Omental fat pad (tissue), 3 donors: ENCODE measurements at regions not wholly inside any gene's neighbourhood (a gene's known extent, or its start where the extent isn't known, plus 50 kb on each side); places are given as distances from the start of the nearest gene placed in this dataset.
"Not testable (repeated sequence)": the region's sequence is repeated elsewhere in the genome, so short reads cannot be mapped to it uniquely, and the experiment has no call there.

Experiments used
- ATAC-seq: fragments of 150-250 bp; one replicate; pipeline ENCODE4 v1.9.1; 2016; ENCODE audit warnings: mild to moderate bottlenecking, moderate library complexity; ENCODE audit not compliant: low FRiP score
- DNase-seq: peaks from one replicate; pipeline ENCODE4 v3.0.0-alpha.2; 2019; ENCODE audit warnings: low spot score
- CTCF ChIP-seq, 3 donors: fragments of 450-650 bp; IDR thresholded peaks; one replicate each; pipeline ENCODE4 v1.5.1; 2016 to 2017; ENCODE audit warnings: antibody characterized with exemption in 3 of 3, mild to moderate bottlenecking in 3 of 3, moderate library complexity in 2 of 3

DNA sequence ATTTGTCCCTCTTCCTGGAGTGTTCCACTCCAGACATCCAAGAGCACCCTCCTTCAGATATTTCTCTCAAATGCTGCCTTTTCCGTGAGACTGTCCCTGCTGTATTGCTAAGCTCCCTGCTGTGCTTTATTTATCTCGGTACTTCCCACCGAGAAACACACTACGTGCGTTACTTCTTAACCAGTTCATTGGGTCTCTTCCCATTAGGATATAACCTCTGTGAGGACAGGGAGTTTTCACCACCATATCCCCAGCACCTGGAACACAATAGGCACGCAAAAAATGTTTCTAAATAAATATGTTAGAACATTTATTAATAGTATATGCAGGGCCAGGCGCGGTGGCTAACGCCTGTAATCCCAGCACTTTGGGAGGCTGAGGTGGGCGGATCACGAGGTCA lies 308.7 kb upstream of the IL12A start:
- DNase-seq, result no peak
- TF ChIP-seq CTCF (IDR thresholded peaks at IDR 0.05), result no peak
- ATAC-seq, result no peak

DNA sequence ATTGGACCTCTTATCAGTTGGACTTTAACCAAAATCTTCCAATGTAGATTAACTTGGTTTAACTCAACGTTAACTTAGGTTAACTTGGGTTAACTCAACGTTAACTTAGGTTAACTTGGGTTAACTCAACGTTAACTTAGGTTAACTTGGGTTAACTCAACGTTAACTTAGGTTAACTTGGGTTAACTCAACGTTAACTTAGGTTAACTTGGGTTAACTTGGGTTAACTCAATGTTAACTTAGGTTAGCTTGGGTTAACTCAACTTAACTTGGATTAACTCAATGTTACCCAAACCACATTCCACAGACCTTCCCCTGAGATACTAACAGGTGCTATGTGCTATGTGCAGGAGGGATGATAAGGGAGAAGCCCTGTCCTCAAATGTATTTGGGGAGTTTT lies 306.9 kb upstream of the IL12A start:
- not testable (repeated sequence) for ATAC-seq, DNase-seq

DNA sequence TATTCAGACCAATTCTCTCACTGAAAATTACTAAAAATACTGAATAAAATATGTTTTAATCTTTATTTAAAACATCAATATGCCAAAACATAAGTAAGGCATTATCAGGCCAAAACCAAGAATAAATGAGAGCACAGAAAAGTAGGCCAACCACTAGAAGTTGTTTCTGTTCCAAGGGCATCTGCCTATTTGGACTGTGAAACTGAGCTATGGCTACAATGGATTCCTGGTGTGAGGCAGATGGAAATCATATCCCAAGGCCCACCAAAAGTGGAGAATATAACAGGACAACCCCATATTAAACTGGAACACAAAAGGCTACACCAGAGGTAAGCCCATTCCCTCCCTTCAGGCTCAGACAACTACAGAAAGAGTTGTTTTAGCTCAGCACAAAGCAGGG lies 302.8 kb upstream of the IL12A start:
- TF ChIP-seq CTCF (IDR thresholded peaks at IDR 0.05), result no peak
- DNase-seq (no peak), ATAC-seq (no peak)

GRCh38 chr3:159693226-159693625 lies 295.4 kb upstream of the IL12A start:
- no peak for TF ChIP-seq CTCF (IDR thresholded peaks at IDR 0.05)
- no peak for ATAC-seq
- DNase-seq, result no peak

DNA sequence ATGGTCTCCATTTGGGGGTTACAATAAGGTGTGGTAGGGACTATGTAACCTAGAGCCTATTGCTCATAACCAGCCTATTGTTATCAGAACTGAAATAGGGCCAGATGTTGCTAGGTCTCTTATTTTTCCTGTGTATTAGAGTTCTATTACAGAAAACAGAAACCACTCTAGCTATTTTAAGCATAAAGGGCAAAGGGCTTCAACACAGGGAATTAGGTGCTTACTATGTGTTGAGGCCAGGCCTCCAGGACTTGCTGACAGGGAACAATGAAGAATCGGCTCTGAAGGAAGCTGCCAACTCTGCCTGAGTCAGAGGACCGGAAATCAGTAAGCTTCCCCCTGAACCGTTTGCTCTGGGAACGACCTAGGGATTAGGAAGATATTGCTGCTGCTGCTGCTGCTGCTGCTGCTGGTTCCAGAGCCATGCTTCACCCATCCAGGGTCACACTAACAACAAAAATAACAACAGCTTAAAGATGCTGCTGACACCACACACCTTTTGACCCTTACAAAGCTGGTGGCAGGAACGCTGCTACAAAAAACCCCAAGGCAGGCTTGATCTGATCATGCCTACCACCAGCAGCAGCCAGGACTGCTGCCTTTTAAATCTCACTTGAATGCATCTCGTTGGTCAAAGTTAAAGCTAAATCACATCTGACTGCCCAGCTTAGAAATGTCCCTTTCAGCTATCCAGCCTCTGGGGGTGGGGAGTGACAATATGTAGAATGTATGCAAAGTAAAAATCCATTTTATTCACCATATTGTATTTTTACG lies 276.9 kb upstream of the IL12A start:
- no peak for TF ChIP-seq CTCF (IDR thresholded peaks at IDR 0.05)
- DNase-seq (no peak), ATAC-seq (no peak)

DNA sequence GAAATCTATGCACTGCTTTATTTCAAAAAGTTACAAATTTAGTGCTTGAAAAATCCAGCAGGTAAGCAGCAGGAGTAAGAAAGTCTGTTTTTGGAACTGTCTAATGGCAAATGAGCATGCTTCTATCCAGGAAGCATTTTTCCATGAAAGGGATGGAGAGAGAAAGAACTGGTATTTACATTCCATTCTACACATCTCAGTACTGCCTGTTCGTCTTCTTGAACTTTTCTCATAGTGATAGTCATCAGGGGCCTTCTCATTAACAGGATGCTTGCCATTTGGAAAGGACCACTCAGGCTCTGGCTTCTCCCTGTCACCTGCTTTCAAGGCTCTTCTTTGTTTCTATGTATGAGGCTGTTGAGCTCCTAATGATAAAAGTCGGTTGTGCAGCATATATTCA lies 267.3 kb upstream of the IL12A start:
- no peak for DNase-seq
- ATAC-seq, result no peak
- TF ChIP-seq CTCF (IDR thresholded peaks at IDR 0.05), result no peak

DNA sequence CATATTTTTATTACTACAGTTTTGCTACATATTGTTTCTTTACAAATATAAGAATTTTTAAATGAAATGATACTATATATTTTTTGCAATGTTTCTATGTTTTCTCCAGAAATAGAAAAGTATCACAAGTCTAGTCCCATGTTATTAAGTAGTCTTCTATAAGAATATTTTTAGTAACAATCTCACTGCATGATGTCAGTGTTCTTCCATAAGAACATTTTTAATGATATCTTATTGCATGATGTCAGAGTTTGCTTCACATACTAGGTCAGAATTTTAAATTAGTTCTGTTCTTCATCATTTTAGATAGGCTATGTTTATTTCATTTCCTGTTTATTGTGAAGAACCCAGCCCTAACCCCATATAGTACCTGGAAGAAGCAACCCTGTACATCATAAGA lies 265.3 kb upstream of the IL12A start:
- ATAC-seq, result no peak
- no peak for TF ChIP-seq CTCF (IDR thresholded peaks at IDR 0.05)
- DNase-seq, result no peak
